ENCODE measurements at regions not wholly inside any gene's neighbourhood (a gene's known extent, or its start where the extent isn't known, plus 50 kb on each side); places are given as distances from the start of the nearest gene placed in this dataset.

DNA sequence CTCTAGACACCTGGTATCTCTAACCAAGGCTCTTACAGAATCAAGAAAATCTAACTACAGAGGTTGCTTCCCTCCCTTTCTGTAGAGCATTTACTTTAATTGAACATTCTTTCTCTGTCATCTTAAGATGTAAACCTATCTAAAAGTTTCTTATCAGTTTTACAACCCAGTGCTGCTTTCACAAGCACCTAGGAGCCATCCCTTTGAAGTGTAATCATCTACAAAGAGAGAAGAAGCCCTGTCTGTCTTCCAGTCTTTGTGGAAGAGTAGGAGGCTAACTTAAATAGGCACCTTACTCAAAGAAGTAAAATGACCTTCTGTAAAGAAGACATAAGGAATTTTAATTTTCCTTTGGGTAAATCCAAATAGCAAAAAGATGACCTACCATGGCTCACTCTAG, 763.9 kb upstream of the LRFN5 start:
- DNase-seq (ENCODE audit: low read depth) = no peak
- no peak overlapping the region for H3K4me3 ChIP-seq (ENCODE audit: low read depth, low read length)
- TF ChIP-seq, protein P1, sequence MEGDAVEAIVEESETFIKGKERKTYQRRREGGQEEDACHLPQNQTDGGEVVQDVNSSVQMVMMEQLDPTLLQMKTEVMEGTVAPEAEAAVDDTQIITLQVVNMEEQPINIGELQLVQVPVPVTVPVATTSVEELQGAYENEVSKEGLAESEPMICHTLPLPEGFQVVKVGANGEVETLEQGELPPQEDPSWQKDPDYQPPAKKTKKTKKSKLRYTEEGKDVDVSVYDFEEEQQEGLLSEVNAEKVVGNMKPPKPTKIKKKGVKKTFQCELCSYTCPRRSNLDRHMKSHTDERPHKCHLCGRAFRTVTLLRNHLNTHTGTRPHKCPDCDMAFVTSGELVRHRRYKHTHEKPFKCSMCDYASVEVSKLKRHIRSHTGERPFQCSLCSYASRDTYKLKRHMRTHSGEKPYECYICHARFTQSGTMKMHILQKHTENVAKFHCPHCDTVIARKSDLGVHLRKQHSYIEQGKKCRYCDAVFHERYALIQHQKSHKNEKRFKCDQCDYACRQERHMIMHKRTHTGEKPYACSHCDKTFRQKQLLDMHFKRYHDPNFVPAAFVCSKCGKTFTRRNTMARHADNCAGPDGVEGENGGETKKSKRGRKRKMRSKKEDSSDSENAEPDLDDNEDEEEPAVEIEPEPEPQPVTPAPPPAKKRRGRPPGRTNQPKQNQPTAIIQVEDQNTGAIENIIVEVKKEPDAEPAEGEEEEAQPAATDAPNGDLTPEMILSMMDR (conservative IDR thresholded peaks at IDR 0.05; ENCODE audit: low read depth, low read length) = no peak

DNA sequence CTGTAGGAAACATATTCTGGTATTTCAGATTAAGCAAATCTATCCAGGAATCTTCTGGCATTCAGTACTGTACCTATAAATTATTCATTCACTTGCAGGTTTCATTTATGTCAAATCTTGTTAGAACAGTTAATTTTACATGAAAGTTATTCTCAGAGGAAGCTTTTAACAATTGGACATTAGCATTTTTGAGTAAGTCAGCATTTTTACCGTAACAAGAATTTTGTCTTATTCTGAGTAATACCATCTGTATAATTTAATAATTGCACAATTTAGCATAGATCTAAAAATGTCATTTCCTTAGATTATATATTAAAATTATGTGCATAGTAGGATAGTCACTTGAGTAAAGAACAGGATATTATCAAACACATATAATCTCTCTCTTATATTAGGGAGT, 764.8 kb upstream of the LRFN5 start:
- DNase-seq (ENCODE audit: low read depth) = no peak
- TF ChIP-seq, protein P1 (conservative IDR thresholded peaks at IDR 0.05; ENCODE audit: low read depth, low read length) = no peak
- no peak overlapping the region for H3K4me3 ChIP-seq (ENCODE audit: low read depth, low read length)

DNA sequence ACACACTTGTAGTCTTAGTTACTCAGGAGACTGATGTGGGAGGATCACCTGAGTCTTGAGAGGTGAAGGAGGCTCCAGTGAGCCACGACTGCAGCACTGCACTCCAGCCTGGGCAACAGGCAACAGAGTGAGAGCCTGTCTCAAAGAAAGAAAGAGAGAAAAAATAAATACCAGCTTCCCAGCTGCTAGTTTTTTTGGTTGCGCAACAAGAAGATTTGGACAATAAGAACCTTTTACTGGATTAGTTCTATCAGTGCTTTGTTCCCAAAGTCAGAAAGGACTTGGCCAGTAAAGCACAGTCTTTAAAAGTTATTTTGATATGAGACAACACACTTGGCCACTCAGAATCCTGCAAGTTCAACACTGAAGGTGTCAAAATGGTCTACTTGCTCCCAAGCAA, 768.1 kb upstream of the LRFN5 start:
- DNase-seq (ENCODE audit: low read depth) = no peak
- TF ChIP-seq, protein P1 (conservative IDR thresholded peaks at IDR 0.05; ENCODE audit: low read depth, low read length) = no peak
- H3K4me3 ChIP-seq (ENCODE audit: low read depth, low read length) = no peak overlapping the region

DNA sequence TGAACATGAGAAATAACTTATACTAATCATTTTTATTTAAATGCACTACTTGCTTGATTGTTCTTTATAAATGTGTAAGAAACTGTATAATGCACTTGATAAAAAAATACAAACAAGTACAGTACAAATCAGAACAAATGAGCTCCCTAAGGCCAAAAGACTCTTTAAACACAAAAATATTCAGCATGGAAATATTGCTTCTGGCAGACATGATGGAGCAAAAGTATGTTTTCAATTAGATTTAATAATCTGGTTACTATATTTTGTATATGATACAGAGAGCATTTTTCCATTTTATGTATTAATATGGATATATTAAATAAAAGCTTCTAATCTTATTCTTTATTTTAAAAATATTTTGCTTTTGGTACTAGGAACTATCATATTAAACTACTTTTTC, 800.2 kb upstream of the LRFN5 start:
- H3K4me3 ChIP-seq (ENCODE audit: low read depth, low read length) = no peak overlapping the region
- TF ChIP-seq, protein P1 (conservative IDR thresholded peaks at IDR 0.05; ENCODE audit: low read depth, low read length) = no peak
- no peak for DNase-seq (ENCODE audit: low read depth)

GRCh38 chr14:40796168-40796567, 810.5 kb upstream of the LRFN5 start:
- no peak for DNase-seq (ENCODE audit: low read depth)
- TF ChIP-seq, protein P1 (conservative IDR thresholded peaks at IDR 0.05; ENCODE audit: low read depth, low read length) = no peak

DNA sequence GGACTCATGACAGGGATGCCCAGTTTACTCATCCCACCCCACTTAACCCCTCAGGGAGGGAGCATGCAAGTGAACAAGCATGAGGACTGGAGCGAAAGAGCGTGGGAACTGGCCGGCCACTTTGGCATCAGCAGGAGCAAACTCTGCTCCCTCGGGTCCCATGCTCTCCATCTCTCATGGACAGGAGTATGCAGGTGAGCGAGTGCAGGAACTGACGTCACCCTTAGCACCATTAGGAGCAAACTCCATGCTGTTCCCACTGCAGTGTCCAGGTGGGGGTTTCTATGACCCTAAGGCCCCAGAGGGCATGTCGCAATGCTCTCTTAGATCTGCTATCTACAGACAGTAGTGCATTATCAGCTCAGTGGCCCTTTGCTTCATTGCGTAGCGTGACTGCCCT, 821.8 kb upstream of the LRFN5 start:
- TF ChIP-seq, protein P1 (conservative IDR thresholded peaks at IDR 0.05; ENCODE audit: low read depth, low read length) = no peak
- no peak overlapping the region for H3K4me3 ChIP-seq (ENCODE audit: low read depth, low read length)
- no peak for DNase-seq (ENCODE audit: low read depth)

More at GRCh38 chr14:40796168-40796567, 810.5 kb upstream of the LRFN5 start:
- no peak overlapping the region for H3K4me3 ChIP-seq (ENCODE audit: low read depth, low read length)

- no peak overlapping the region for H3K4me3 ChIP-seq (ENCODE audit: low read depth, low read length)
- TF ChIP-seq, protein P1 (conservative IDR thresholded peaks at IDR 0.05; ENCODE audit: low read depth, low read length) = no peak
- DNase-seq (ENCODE audit: low read depth) = no peak
Observed at GRCh38 chr14:40762685-40763084, 844.0 kb upstream of the LRFN5 start.
